GM23248 (cell line): ENCODE measurements at regions not wholly inside any gene's neighbourhood (a gene's known extent, or its start where the extent isn't known, plus 50 kb on each side); places are given as distances from the start of the nearest gene placed in this dataset.

Experiments
- EZH2 ChIP-seq: fragments of 200-600 bp; sonication (generic); IDR thresholded peaks from 2 replicates; pipeline ENCODE4 v1.6.1; 2018; ENCODE audit warnings: antibody characterized with exemption, mild to moderate bottlenecking; ENCODE audit not compliant: insufficient read depth, poor library complexity, severe bottlenecking
- EZH2phosphoT487 ChIP-seq: fragments of 200-600 bp; sonication (generic); IDR thresholded peaks from 2 replicates; pipeline ENCODE4 v1.6.1; 2018; ENCODE audit warnings: antibody characterized with exemption, moderate library complexity, mild to moderate bottlenecking, low read depth; ENCODE audit not compliant: insufficient read depth

DNA sequence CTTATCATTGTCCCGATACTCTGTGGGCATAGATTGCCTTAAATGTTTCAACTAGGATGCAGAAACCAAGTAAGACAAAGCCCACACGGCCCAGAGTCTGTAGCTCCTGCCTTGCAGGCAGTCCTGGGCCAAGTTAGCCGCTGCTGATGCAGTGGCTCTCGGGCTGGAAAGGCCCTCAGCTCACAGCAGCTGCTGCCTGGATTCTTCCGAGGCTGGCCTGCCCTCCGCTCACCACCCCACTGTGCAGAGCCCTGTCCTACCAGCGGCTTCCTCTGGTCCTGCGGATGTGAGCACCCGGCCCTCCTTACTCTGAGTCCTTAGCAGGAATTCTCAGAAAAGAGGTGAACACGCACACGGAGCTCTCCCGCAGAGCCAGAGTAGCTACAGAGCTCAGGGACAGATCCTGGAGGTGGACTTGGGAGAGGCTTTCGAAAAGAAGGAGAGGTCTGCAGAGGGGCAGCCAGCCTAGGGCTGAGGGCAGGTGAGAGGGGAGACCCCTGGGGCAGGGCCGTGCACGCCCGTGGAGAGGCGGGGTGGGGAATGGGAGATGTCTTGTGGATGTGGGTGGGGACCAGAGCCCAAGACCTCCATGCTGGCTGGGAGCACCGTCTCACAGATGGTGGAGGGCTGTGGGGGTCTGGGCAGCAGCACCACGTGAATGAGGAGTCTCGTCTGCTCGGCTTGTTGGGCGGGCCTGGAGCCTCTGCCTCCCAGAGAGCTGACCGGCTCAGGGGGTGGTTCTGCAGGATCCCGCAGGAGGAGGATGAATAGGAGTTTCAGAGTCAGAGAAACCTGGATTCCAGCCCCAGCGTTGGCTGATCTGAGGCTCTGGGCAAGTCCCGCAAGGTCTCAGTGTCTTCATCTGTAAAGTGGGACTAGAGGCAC, 117.4 kb upstream of the B3GAT1 start:
- TF ChIP-seq EZH2phosphoT487 (no peak), EZH2 (no peak)
